Body of pancreas (tissue), 4 donors: ENCODE measurements at regions not wholly inside any gene's neighbourhood (a gene's known extent, or its start where the extent isn't known, plus 50 kb on each side); places are given as distances from the start of the nearest gene placed in this dataset.

Experiments
- CTCF ChIP-seq, 7 experiments: fragments of 450-650 bp in 4 of 7; fragments of 200-600 bp in 3 of 7; sonication (generic) in 3 of 7; IDR thresholded peaks; one replicate each; pipeline ENCODE4 v1.5.1; 2016 to 2019; ENCODE audit warnings: antibody characterized with exemption in 7 of 7
- POLR2A ChIP-seq, 3 donors: fragments of 450-650 bp; IDR thresholded peaks; one replicate each; pipeline ENCODE4 v1.6.1; 2016; ENCODE audit warnings: antibody characterized with exemption in 3 of 3, mild to moderate bottlenecking in 2 of 3

- no peak for TF ChIP-seq CTCF (IDR thresholded peaks at IDR 0.05)
- no peak for TF ChIP-seq POLR2A (IDR thresholded peaks at IDR 0.05)
Measured at GRCh38 chr15:31276596-31277298, 49.9 kb upstream of the KLF13 start.
